SK-N-SH treated with all-trans-retinoic acid at 6 μM for 48 hours (cell line): ENCODE measurements at regions not wholly inside any gene's neighbourhood (a gene's known extent, or its start where the extent isn't known, plus 50 kb on each side); places are given as distances from the start of the nearest gene placed in this dataset.

Experiments used
- ATAC-seq: fragments of 200-7000 bp; cut with Tn5 transposase; 3 replicates; pipeline ENCODE4 v1.9.1; 2020; ENCODE audit warnings: mild to moderate bottlenecking, moderate library complexity
- ARNTL ChIP-seq: fragments of 450-650 bp; formaldehyde crosslinking; IDR thresholded peaks from 2 replicates; pipeline ENCODE4 v1.5.0; 2020; ENCODE audit warnings: low read depth, mild to moderate bottlenecking, moderate library complexity, borderline replicate concordance
- BACH2 ChIP-seq: fragments of 250-450 bp; sonication (Bioruptor Pico); IDR thresholded peaks from 2 replicates; pipeline ENCODE4 v1.9.0; 2021; ENCODE audit warnings: mild to moderate bottlenecking, borderline replicate concordance
- CSDC2 ChIP-seq: fragments of 250-450 bp; sonication (Bioruptor Pico); IDR thresholded peaks from 2 replicates; pipeline ENCODE4 v1.5.0; 2020; ENCODE audit warnings: mild to moderate bottlenecking, moderate library complexity
- CSRNP3 ChIP-seq: fragments of 250-450 bp; sonication (Bioruptor Pico); IDR thresholded peaks from 2 replicates; pipeline ENCODE4 v1.5.1; 2021; ENCODE audit warnings: mild to moderate bottlenecking, moderate library complexity
- ESRRG ChIP-seq: fragments of 250-450 bp; sonication (Bioruptor Pico); IDR thresholded peaks from 2 replicates; pipeline ENCODE4 v1.6.1; 2021; ENCODE audit warnings: mild to moderate bottlenecking
- GLIS3 ChIP-seq: fragments of 250-450 bp; sonication (Bioruptor Pico); IDR thresholded peaks from 2 replicates; pipeline ENCODE4 v1.5.0; 2020; ENCODE audit warnings: mild to moderate bottlenecking, moderate library complexity
- ISL1 ChIP-seq: fragments of 250-450 bp; sonication (Bioruptor Pico); IDR thresholded peaks from 2 replicates; pipeline ENCODE4 v2.1.2; 2022; ENCODE audit warnings: mild to moderate bottlenecking, moderate library complexity
- OSR1 ChIP-seq: fragments of 250-450 bp; sonication (Bioruptor Pico); IDR thresholded peaks from 2 replicates; pipeline ENCODE4 v1.8.0; 2022; ENCODE audit warnings: moderate library complexity, mild to moderate bottlenecking, inconsistent platforms
- PATZ1 ChIP-seq: fragments of 250-450 bp; sonication (Bioruptor Pico); IDR thresholded peaks from 2 replicates; pipeline ENCODE4 v1.8.0; 2020; ENCODE audit warnings: mild to moderate bottlenecking, moderate library complexity, borderline replicate concordance
- PPARA ChIP-seq: fragments of 250-450 bp; sonication (Bioruptor Pico); IDR thresholded peaks from 2 replicates; pipeline ENCODE4 v1.5.0; 2020; ENCODE audit warnings: mild to moderate bottlenecking, borderline replicate concordance
- RARB ChIP-seq: fragments of 250-450 bp; sonication (Bioruptor Pico); IDR thresholded peaks from 2 replicates; pipeline ENCODE4 v1.8.0; 2021; ENCODE audit warnings: mild to moderate bottlenecking, moderate library complexity
- SNAI2 ChIP-seq: fragments of 250-450 bp; sonication (Bioruptor Pico); IDR thresholded peaks from 2 replicates; pipeline ENCODE4 v1.5.0; 2020; ENCODE audit warnings: mild to moderate bottlenecking, moderate library complexity
- TCF4 ChIP-seq: fragments of 250-450 bp; sonication (Bioruptor Pico); IDR thresholded peaks from 2 replicates; pipeline ENCODE4 v1.8.0; 2021; ENCODE audit warnings: mild to moderate bottlenecking, moderate library complexity, borderline replicate concordance
- ZC3H10 ChIP-seq: fragments of 250-450 bp; sonication (Bioruptor Pico); IDR thresholded peaks from 2 replicates; pipeline ENCODE4 v1.5.1; 2021; ENCODE audit warnings: mild to moderate bottlenecking, moderate library complexity
- ZFP3 ChIP-seq: fragments of 250-450 bp; sonication (Bioruptor Pico); IDR thresholded peaks from 2 replicates; pipeline ENCODE4 v1.5.0; 2020; ENCODE audit warnings: mild to moderate bottlenecking, moderate library complexity
- ZFP30 ChIP-seq: fragments of 450-650 bp; formaldehyde crosslinking; IDR thresholded peaks from 2 replicates; pipeline ENCODE4 v1.5.0; 2022; ENCODE audit warnings: mild to moderate bottlenecking, moderate library complexity
- ZNF565 ChIP-seq: fragments of 450-650 bp; formaldehyde crosslinking; conservative IDR thresholded peaks from 2 replicates; pipeline ENCODE4 v1.5.0; 2020; ENCODE audit warnings: low read depth, mild to moderate bottlenecking, moderate library complexity
- ZNF70 ChIP-seq: fragments of 450-650 bp; formaldehyde crosslinking; IDR thresholded peaks from 2 replicates; pipeline ENCODE4 v1.5.0; 2020; ENCODE audit warnings: mild to moderate bottlenecking, moderate library complexity
- ZNF8 ChIP-seq: fragments of 450-650 bp; formaldehyde crosslinking; IDR thresholded peaks from 2 replicates; pipeline ENCODE4 v1.5.0; 2020; ENCODE audit warnings: mild to moderate bottlenecking, moderate library complexity
- TF ChIP-seq, protein P1 (sequence below): fragments of 250-450 bp; sonication (Bioruptor Pico); IDR thresholded peaks from 2 replicates; pipeline ENCODE4 v1.5.0; 2020; ENCODE audit warnings: mild to moderate bottlenecking, moderate library complexity
- TF ChIP-seq, protein P2 (sequence below): fragments of 250-450 bp; sonication (Bioruptor Pico); IDR thresholded peaks from 2 replicates; pipeline ENCODE4 v1.8.0; 2021; ENCODE audit warnings: low read depth, mild to moderate bottlenecking, moderate library complexity, borderline replicate concordance
- TF ChIP-seq, protein P3 (sequence below): fragments of 250-450 bp; sonication (Bioruptor Pico); IDR thresholded peaks from 2 replicates; pipeline ENCODE4 v1.5.1; 2020; ENCODE audit warnings: low read depth, mild to moderate bottlenecking, moderate library complexity

- no peak for ATAC-seq
- TF ChIP-seq PPARA (CRISPR knock-in tag) = no peak
- no peak for TF ChIP-seq SNAI2 (CRISPR knock-in tag)
- no peak for TF ChIP-seq ZNF70 (CRISPR knock-in tag)
- no peak for TF ChIP-seq ZNF8 (CRISPR knock-in tag)
- TF ChIP-seq OSR1 (CRISPR knock-in tag) = no peak
- TF ChIP-seq TCF4 (CRISPR knock-in tag) = no peak
- TF ChIP-seq ZNF565 (CRISPR knock-in tag) = no peak
- no peak for TF ChIP-seq PATZ1 (CRISPR knock-in tag)
- no peak for TF ChIP-seq CSDC2 (CRISPR knock-in tag)
- no peak for TF ChIP-seq ZFP30
- TF ChIP-seq, protein P1, sequence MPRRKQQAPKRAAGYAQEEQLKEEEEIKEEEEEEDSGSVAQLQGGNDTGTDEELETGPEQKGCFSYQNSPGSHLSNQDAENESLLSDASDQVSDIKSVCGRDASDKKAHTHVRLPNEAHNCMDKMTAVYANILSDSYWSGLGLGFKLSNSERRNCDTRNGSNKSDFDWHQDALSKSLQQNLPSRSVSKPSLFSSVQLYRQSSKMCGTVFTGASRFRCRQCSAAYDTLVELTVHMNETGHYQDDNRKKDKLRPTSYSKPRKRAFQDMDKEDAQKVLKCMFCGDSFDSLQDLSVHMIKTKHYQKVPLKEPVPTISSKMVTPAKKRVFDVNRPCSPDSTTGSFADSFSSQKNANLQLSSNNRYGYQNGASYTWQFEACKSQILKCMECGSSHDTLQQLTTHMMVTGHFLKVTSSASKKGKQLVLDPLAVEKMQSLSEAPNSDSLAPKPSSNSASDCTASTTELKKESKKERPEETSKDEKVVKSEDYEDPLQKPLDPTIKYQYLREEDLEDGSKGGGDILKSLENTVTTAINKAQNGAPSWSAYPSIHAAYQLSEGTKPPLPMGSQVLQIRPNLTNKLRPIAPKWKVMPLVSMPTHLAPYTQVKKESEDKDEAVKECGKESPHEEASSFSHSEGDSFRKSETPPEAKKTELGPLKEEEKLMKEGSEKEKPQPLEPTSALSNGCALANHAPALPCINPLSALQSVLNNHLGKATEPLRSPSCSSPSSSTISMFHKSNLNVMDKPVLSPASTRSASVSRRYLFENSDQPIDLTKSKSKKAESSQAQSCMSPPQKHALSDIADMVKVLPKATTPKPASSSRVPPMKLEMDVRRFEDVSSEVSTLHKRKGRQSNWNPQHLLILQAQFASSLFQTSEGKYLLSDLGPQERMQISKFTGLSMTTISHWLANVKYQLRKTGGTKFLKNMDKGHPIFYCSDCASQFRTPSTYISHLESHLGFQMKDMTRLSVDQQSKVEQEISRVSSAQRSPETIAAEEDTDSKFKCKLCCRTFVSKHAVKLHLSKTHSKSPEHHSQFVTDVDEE = no peak
- TF ChIP-seq ARNTL = no peak
- no peak for TF ChIP-seq ISL1
- TF ChIP-seq ZC3H10 (CRISPR knock-in tag) = no peak
- TF ChIP-seq CSRNP3 (CRISPR knock-in tag) = no peak
- no peak for TF ChIP-seq RARB (CRISPR knock-in tag)
- TF ChIP-seq BACH2 (CRISPR knock-in tag) = no peak
- no peak for TF ChIP-seq ESRRG (CRISPR knock-in tag)
- TF ChIP-seq GLIS3 = no peak
- TF ChIP-seq ZFP3 (CRISPR knock-in tag) = no peak
These were observed 104.4 kb downstream of the CRYAA start for GRCh38 chr21:43273016-43273707.

- no peak for ATAC-seq
- TF ChIP-seq ISL1 (no peak), TCF4 (CRISPR knock-in tag) (no peak), ZFP30 (no peak), ZNF70 (CRISPR knock-in tag) (no peak), BACH2 (CRISPR knock-in tag) (no peak), CSDC2 (CRISPR knock-in tag) (no peak), OSR1 (CRISPR knock-in tag) (no peak), ZC3H10 (CRISPR knock-in tag) (no peak), PATZ1 (CRISPR knock-in tag) (no peak), ZFP3 (CRISPR knock-in tag) (no peak), ZNF565 (CRISPR knock-in tag) (no peak), RARB (CRISPR knock-in tag) (no peak), ZNF8 (CRISPR knock-in tag) (no peak), PPARA (CRISPR knock-in tag) (no peak), CSRNP3 (CRISPR knock-in tag) (no peak)
- TF ChIP-seq, protein P2, sequence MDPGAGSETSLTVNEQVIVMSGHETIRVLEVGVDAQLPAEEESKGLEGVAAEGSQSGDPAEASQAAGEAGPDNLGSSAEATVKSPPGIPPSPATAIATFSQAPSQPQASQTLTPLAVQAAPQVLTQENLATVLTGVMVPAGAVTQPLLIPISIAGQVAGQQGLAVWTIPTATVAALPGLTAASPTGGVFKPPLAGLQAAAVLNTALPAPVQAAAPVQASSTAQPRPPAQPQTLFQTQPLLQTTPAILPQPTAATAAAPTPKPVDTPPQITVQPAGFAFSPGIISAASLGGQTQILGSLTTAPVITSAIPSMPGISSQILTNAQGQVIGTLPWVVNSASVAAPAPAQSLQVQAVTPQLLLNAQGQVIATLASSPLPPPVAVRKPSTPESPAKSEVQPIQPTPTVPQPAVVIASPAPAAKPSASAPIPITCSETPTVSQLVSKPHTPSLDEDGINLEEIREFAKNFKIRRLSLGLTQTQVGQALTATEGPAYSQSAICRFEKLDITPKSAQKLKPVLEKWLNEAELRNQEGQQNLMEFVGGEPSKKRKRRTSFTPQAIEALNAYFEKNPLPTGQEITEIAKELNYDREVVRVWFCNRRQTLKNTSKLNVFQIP = no peak
- TF ChIP-seq, protein P3, sequence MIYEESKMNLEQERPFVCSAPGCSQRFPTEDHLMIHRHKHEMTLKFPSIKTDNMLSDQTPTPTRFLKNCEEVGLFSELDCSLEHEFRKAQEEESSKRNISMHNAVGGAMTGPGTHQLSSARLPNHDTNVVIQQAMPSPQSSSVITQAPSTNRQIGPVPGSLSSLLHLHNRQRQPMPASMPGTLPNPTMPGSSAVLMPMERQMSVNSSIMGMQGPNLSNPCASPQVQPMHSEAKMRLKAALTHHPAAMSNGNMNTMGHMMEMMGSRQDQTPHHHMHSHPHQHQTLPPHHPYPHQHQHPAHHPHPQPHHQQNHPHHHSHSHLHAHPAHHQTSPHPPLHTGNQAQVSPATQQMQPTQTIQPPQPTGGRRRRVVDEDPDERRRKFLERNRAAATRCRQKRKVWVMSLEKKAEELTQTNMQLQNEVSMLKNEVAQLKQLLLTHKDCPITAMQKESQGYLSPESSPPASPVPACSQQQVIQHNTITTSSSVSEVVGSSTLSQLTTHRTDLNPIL (CRISPR knock-in tag) = no peak
These were observed 103.8 kb downstream of the CRYAA start for GRCh38 chr21:43272591-43272990.
